Mesenchymal stem cell (in vitro differentiated cells and primary cell): ENCODE measurements at regions not wholly inside any gene's neighbourhood (a gene's known extent, or its start where the extent isn't known, plus 50 kb on each side); places are given as distances from the start of the nearest gene placed in this dataset.
A peak's percentile ranks its signal among the peaks of the same experiment; 100 is the strongest.

Experiments used
- DNase-seq: peaks from one replicate; pipeline ENCODE4 v3.0.0-alpha.2; 2013
- H2AFZ ChIP-seq: one replicate; pipeline ENCODE4 v1.6.1; 2013; ENCODE audit warnings: low read depth, mild to moderate bottlenecking, control low read depth, inconsistent platforms, low read length, moderate library complexity
- H2AK5ac ChIP-seq: 2 replicates; pipeline ENCODE4 v1.6.1; 2013; ENCODE audit warnings: low read length, moderate library complexity, mild to moderate bottlenecking, inconsistent platforms; ENCODE audit not compliant: severe bottlenecking
- H2BK120ac ChIP-seq: one replicate; pipeline ENCODE4 v1.6.1; 2013; ENCODE audit warnings: low read depth, mild to moderate bottlenecking, inconsistent platforms, low read length, moderate library complexity
- H2BK12ac ChIP-seq, 2 experiments: one replicate each; pipeline ENCODE4 v1.6.1; 2013; ENCODE audit warnings: inconsistent platforms in 2 of 2, low read length in 2 of 2, mild to moderate bottlenecking in 2 of 2, moderate library complexity in 2 of 2, control low read depth in 1 of 2
- H2BK15ac ChIP-seq: one replicate; pipeline ENCODE4 v1.6.1; 2013; ENCODE audit warnings: mild to moderate bottlenecking, low read depth, inconsistent platforms; ENCODE audit not compliant: poor library complexity, severe bottlenecking
- H2BK5ac ChIP-seq: 2 replicates; pipeline ENCODE4 v1.6.1; 2013; ENCODE audit warnings: low read depth, mild to moderate bottlenecking, low read length, control low read depth, inconsistent platforms; ENCODE audit not compliant: poor library complexity, severe bottlenecking
- H3K14ac ChIP-seq, 2 experiments: one replicate each; pipeline ENCODE4 v1.6.1; 2013; ENCODE audit warnings: inconsistent platforms in 2 of 2, low read length in 2 of 2, control low read depth in 1 of 2, mild to moderate bottlenecking in 1 of 2, moderate library complexity in 1 of 2
- H3K18ac ChIP-seq, 2 experiments: one replicate each; pipeline ENCODE4 v1.6.1; 2013; ENCODE audit warnings: inconsistent platforms in 2 of 2, low read length in 2 of 2, control low read depth in 1 of 2, low read depth in 1 of 2, mild to moderate bottlenecking in 1 of 2
- H3K23ac ChIP-seq, 2 experiments: one replicate each; pipeline ENCODE4 v1.6.1; 2013; ENCODE audit warnings: inconsistent platforms in 2 of 2, low read length in 2 of 2, mild to moderate bottlenecking in 2 of 2, moderate library complexity in 2 of 2, control low read depth in 1 of 2
- H3K27ac ChIP-seq: 2 replicates; pipeline ENCODE4 v1.5.1; 2013; ENCODE audit warnings: mild to moderate bottlenecking, moderate library complexity, low read length, control low read depth, inconsistent platforms; ENCODE audit not compliant: poor library complexity, severe bottlenecking
- H3K27me3 ChIP-seq, 2 experiments: 2 replicates each; pipeline versions ENCODE4 v1.6.1 to v1.7.0; 2013; ENCODE audit warnings: low read length in 2 of 2, mild to moderate bottlenecking in 2 of 2, moderate library complexity in 2 of 2, control low read depth in 1 of 2, inconsistent platforms in 1 of 2; ENCODE audit not compliant: control insufficient read depth in 1 of 2, insufficient read depth in 1 of 2
- H3K36me3 ChIP-seq, 2 experiments: 2 replicates each; pipeline versions ENCODE4 v1.6.1 to v1.7.0; 2013; ENCODE audit warnings: low read length in 2 of 2, control low read depth in 1 of 2, inconsistent platforms in 1 of 2, low read depth in 1 of 2, mild to moderate bottlenecking in 1 of 2; ENCODE audit not compliant: insufficient read depth in 2 of 2, control insufficient read depth in 1 of 2
- H3K4ac ChIP-seq, 2 experiments: one replicate each; pipeline ENCODE4 v1.6.1; 2013; ENCODE audit warnings: inconsistent platforms in 2 of 2, low read length in 2 of 2, mild to moderate bottlenecking in 2 of 2, moderate library complexity in 2 of 2, control low read depth in 1 of 2, low read depth in 1 of 2
- H3K4me1 ChIP-seq: 2 replicates; pipeline ENCODE4 v1.6.1; 2013; ENCODE audit warnings: low read depth, low read length, control low read depth; ENCODE audit not compliant: control insufficient read depth, insufficient read depth
- H3K4me2 ChIP-seq: 2 replicates; pipeline ENCODE4 v1.6.1; 2013; ENCODE audit warnings: low read length, mild to moderate bottlenecking, inconsistent platforms; ENCODE audit not compliant: poor library complexity, severe bottlenecking
- H3K4me3 ChIP-seq, 2 experiments: 2 replicates each; pipeline versions ENCODE4 v1.5.1 to v1.7.0; 2013; ENCODE audit warnings: low read length in 2 of 2, mild to moderate bottlenecking in 2 of 2, control low read depth in 1 of 2, low read depth in 1 of 2; ENCODE audit not compliant: insufficient read depth in 1 of 2
- H3K79me1 ChIP-seq: replicated peaks from 2 replicates; pipeline ENCODE4 v1.6.1; 2013; ENCODE audit warnings: mild to moderate bottlenecking, control low read depth, low read length, inconsistent platforms; ENCODE audit not compliant: poor library complexity, severe bottlenecking
- H3K9ac ChIP-seq: 2 replicates; pipeline ENCODE4 v1.7.0; 2013; ENCODE audit warnings: mild to moderate bottlenecking, low read length, moderate library complexity
- H3K9me3 ChIP-seq: 2 replicates; pipeline ENCODE4 v1.7.0; 2013; ENCODE audit warnings: mild to moderate bottlenecking, low read length; ENCODE audit not compliant: control insufficient read depth
- H4K8ac ChIP-seq: one replicate; pipeline ENCODE4 v1.6.1; 2013; ENCODE audit warnings: inconsistent platforms, mild to moderate bottlenecking, low read length, moderate library complexity
- H4K91ac ChIP-seq: one replicate; pipeline ENCODE4 v1.6.1; 2013; ENCODE audit warnings: mild to moderate bottlenecking, low read length, inconsistent platforms
- WGBS: methylation state at CpG from one replicate; pipeline ENCODE4 v1.1.7; 2013; ENCODE audit warnings: mixed read lengths; 5-methylcytosine and 5-hydroxymethylcytosine counted together

DNA sequence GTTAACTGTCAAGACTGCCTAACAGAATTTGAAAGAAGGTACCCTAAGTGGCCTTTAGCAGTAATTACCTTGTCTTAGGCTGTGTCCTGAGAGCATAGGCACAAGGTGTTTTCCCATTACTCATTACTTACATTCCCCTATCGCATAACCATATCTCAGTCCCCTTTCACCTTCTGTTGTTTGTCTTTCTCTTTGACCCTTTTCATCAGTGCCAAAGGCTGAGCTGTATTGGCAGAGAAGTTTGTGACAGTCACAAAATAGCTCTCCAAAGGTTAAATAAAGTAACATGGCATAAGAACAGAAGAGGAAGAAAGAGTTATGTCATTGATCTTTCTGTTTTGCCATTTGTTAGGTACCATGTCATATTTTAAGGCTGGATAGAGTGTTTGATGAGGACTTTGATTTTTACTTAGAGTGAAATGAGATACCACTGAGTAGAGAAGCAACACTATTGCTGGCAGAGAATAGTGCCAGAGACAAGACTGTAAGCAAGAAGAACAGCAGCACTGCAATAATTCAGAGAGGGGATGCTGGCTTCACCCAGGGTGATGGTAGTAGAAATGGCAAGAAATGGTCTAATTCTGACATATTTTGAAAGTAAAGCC lies 497.8 kb downstream of the TTLL7 start:
- Histone ChIP-seq H3K27ac (no peak overlapping the region), H2BK15ac (no peak overlapping the region), H3K18ac (no peak overlapping the region), H3K23ac (no peak overlapping the region), H3K36me3 (no peaks in the 10 kb centered on the region), H3K4me3 (no peak overlapping the region), H3K9me3 (no peaks in the 10 kb centered on the region), H2BK120ac (no peak overlapping the region), H2BK12ac (peak overlapping the region in 1 of 2 experiments; percentile 79), H3K4me1 (no peaks in the 10 kb centered on the region), H4K91ac (no peak overlapping the region), H3K4me2 (no peak overlapping the region), H4K8ac (no peak overlapping the region), H2BK5ac (no peak overlapping the region), H3K4ac (no peak overlapping the region), H3K79me1 (no peaks in the 10 kb centered on the region), H2AFZ (no peak overlapping the region), H3K9ac (no peak overlapping the region), H3K27me3 (no peaks in the 10 kb centered on the region), H3K14ac (no peak overlapping the region), H2AK5ac (no peak overlapping the region)
- DNase-seq, result no peak
- no CpG with 5 or more reads among the region's 1 CpG for WGBS

DNA sequence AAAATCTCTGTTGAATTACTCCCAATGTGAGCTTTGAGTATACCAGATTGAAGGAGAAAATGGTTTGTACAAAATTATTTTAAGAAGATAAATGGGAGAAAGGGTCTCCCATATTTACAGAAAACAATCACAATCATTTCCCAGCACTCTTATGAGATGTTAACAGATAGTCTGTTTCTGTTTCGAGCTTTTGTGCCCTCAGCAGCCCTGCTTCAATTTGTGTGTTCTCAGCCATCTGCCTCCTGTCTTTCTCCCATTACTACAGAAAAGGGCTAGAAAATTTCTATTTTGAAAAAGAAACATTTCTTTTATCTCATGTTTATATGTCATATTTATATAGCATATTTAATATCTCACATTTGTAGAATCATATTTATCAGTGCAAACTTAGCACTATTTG lies 498.4 kb downstream of the TTLL7 start:
- Histone ChIP-seq H3K27me3 (no peaks in the 10 kb centered on the region), H4K8ac (no peak overlapping the region), H2BK120ac (no peak overlapping the region), H3K9me3 (no peaks in the 10 kb centered on the region), H4K91ac (no peak overlapping the region), H3K14ac (no peak overlapping the region), H2BK15ac (no peak overlapping the region), H3K36me3 (no peaks in the 10 kb centered on the region), H3K79me1 (no peaks in the 10 kb centered on the region), H3K9ac (no peak overlapping the region), H3K4ac (no peak overlapping the region), H3K4me2 (no peak overlapping the region), H3K27ac (no peak overlapping the region), H3K23ac (no peak overlapping the region), H2BK12ac (no peak overlapping the region), H2BK5ac (no peak overlapping the region), H3K4me1 (no peaks in the 10 kb centered on the region), H2AK5ac (no peak overlapping the region), H3K4me3 (no peak overlapping the region), H3K18ac (no peak overlapping the region), H2AFZ (no peak overlapping the region)
- WGBS, result 100% methylated on average over 1 of the region's 1 CpG
- no peak for DNase-seq

DNA sequence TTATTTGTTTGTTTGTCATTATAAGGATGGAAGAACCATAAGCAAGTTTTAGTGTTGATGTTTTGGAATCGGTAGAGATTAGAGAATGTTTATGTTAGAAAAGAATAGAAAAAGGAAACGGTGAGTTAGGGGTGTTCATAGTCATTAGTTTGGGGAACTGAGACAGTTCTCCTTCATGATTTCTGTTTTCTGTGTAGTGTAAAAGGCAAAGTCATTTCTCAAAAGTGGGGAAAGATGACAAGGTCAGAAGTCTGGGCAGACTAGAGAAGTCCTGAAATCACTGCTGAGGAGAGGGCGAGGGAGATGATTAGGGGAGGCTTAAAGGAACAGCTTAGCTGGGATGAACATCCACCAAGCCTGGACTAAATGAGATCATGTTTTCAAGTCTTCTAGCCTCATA lies 498.9 kb downstream of the TTLL7 start:
- H3K4me3 ChIP-seq, result no peak overlapping the region
- no peak overlapping the region for H3K9ac ChIP-seq
- H4K8ac ChIP-seq, result no peak overlapping the region
- no peaks in the 10 kb centered on the region for H3K4me1 ChIP-seq
- H2BK120ac ChIP-seq, result no peak overlapping the region
- no peaks in the 10 kb centered on the region for H3K27me3 ChIP-seq
- no peak overlapping the region for H3K23ac ChIP-seq
- H3K79me1 ChIP-seq, result no peaks in the 10 kb centered on the region
- H2AFZ ChIP-seq, result no peak overlapping the region
- H2BK12ac ChIP-seq, result peak overlapping the region; percentile 66 to 89
- H3K4me2 ChIP-seq, result no peak overlapping the region
- WGBS, result 78% methylated on average over 3 of the region's 3 CpGs
- peak overlapping the region in 1 of 2 experiments; percentile 54 for H3K18ac ChIP-seq
- no peak overlapping the region for H3K14ac ChIP-seq
- H3K9me3 ChIP-seq, result no peaks in the 10 kb centered on the region
- H4K91ac ChIP-seq, result no peak overlapping the region
- no peak overlapping the region for H2BK5ac ChIP-seq
- H3K36me3 ChIP-seq, result no peaks in the 10 kb centered on the region
- H2AK5ac ChIP-seq, result no peak overlapping the region
- no peak overlapping the region for H2BK15ac ChIP-seq
- DNase-seq, result no peak
- no peak overlapping the region for H3K27ac ChIP-seq
- H3K4ac ChIP-seq, result no peak overlapping the region

DNA sequence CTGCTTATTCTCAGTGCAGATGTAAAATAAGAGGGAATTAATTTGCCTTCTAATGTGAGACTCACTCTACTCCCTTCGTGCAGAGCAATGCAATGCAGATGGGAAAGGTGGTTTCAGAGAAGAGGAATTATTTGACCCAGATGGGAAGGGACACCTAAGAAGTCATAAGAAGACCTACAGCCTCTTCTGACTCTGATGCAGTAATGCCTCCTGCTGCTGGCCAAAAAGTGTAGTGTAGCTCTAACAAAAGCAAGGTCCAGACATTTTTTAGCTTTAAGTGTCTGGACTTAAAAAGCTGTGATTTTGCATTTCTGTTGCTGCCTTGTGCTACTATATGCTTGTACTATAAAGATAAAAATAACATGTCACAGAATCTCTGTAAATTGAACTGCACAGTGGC lies 501.4 kb downstream of the TTLL7 start:
- Histone ChIP-seq H2BK120ac (no peak overlapping the region), H3K27me3 (no peaks in the 10 kb centered on the region), H3K27ac (no peak overlapping the region)

More for the DNA sequence above, 501.4 kb downstream of the TTLL7 start:
- Histone ChIP-seq H2BK15ac (no peak overlapping the region), H3K4me2 (no peak overlapping the region), H3K4ac (no peak overlapping the region), H2BK12ac (no peak overlapping the region), H3K18ac (no peak overlapping the region), H3K4me1 (no peaks in the 10 kb centered on the region), H3K9ac (no peak overlapping the region), H2BK5ac (no peak overlapping the region), H2AFZ (no peak overlapping the region), H2AK5ac (no peak overlapping the region), H4K91ac (no peak overlapping the region), H3K36me3 (no peaks in the 10 kb centered on the region), H3K79me1 (no peaks in the 10 kb centered on the region), H3K4me3 (no peak overlapping the region), H3K9me3 (no peaks in the 10 kb centered on the region), H4K8ac (no peak overlapping the region), H3K14ac (no peak overlapping the region), H3K23ac (no peak overlapping the region)
- DNase-seq, result peak; percentile 24
- WGBS, result 80% methylated on average over 1 of the region's 1 CpG
